IPS-20b (cell line): ENCODE measurements at regions not wholly inside any gene's neighbourhood (a gene's known extent, or its start where the extent isn't known, plus 50 kb on each side); places are given as distances from the start of the nearest gene placed in this dataset.
"Not testable (repeated sequence)": the region's sequence is repeated elsewhere in the genome, so short reads cannot be mapped to it uniquely, and the experiment has no call there.

Experiments
- H3K27ac ChIP-seq: one replicate; pipeline ENCODE4 v1.5.1; 2013; ENCODE audit warnings: low read length
- H3K27me3 ChIP-seq: 2 replicates; pipeline ENCODE4 v1.6.1; 2013; ENCODE audit warnings: mild to moderate bottlenecking, low read length, inconsistent platforms; ENCODE audit not compliant: insufficient read depth
- H3K36me3 ChIP-seq: 2 replicates; pipeline ENCODE4 v1.6.1; 2013; ENCODE audit warnings: low read depth, mild to moderate bottlenecking, inconsistent platforms, low read length, moderate library complexity; ENCODE audit not compliant: insufficient read depth
- H3K4me1 ChIP-seq: 2 replicates; pipeline ENCODE4 v1.6.1; 2013; ENCODE audit warnings: mild to moderate bottlenecking, control low read depth, inconsistent platforms, low read length, moderate library complexity; ENCODE audit not compliant: insufficient read depth
- H3K4me3 ChIP-seq: 2 replicates; pipeline ENCODE4 v1.5.1; 2013; ENCODE audit warnings: mild to moderate bottlenecking, low read length, inconsistent platforms
- H3K9ac ChIP-seq: 2 replicates; pipeline ENCODE4 v1.6.1; 2013; ENCODE audit warnings: low read depth, mild to moderate bottlenecking, inconsistent platforms, low read length, moderate library complexity
- H3K9me3 ChIP-seq: 2 replicates; pipeline ENCODE4 v1.6.1; 2013; ENCODE audit warnings: mild to moderate bottlenecking, low read depth, low read length, inconsistent platforms; ENCODE audit not compliant: insufficient read depth

- Histone ChIP-seq H3K27me3 (no peaks in the 10 kb centered on the region), H3K4me1 (peaks cover 12% of the 10 kb centered on the region; the same call in 1 of the 2 replicates), H3K4me3 (no peak overlapping the region), H3K9me3 (no peaks in the 10 kb centered on the region), H3K27ac (no peak overlapping the region), H3K36me3 (no peaks in the 10 kb centered on the region), H3K9ac (no peak overlapping the region)
Measured at GRCh38 chr20:17827079-17827478, 127.3 kb downstream of the BANF2 start.

- Histone ChIP-seq H3K4me1 (peaks cover 12% of the 10 kb centered on the region; the same call in 1 of the 2 replicates), H3K4me3 (no peak overlapping the region), H3K27ac (no peak overlapping the region), H3K9me3 (no peaks in the 10 kb centered on the region), H3K9ac (no peak overlapping the region), H3K36me3 (no peaks in the 10 kb centered on the region), H3K27me3 (no peaks in the 10 kb centered on the region)
Measured at GRCh38 chr20:17825960-17826843, 126.4 kb downstream of the BANF2 start.

- Histone ChIP-seq H3K9ac (no peak overlapping the region), H3K27ac (no peak overlapping the region)
Measured at GRCh38 chr20:17825252-17825959, 125.6 kb downstream of the BANF2 start.

GRCh38 chr20:17824676-17825251 lies 125.0 kb downstream of the BANF2 start:
- peaks cover 12% of the 10 kb centered on the region; the same call in 1 of the 2 replicates for H3K4me1 ChIP-seq
- H3K4me3 ChIP-seq, result no peak overlapping the region
- no peaks in the 10 kb centered on the region for H3K9me3 ChIP-seq
- H3K9ac ChIP-seq, result no peak overlapping the region
- H3K36me3 ChIP-seq, result no peaks in the 10 kb centered on the region
- no peak overlapping the region for H3K27ac ChIP-seq
- no peaks in the 10 kb centered on the region for H3K27me3 ChIP-seq

More at GRCh38 chr20:17825252-17825959, 125.6 kb downstream of the BANF2 start:
- peaks cover 12% of the 10 kb centered on the region; the same call in 1 of the 2 replicates for H3K4me1 ChIP-seq
- H3K4me3 ChIP-seq, result no peak overlapping the region
- H3K36me3 ChIP-seq, result no peaks in the 10 kb centered on the region
- H3K27me3 ChIP-seq, result no peaks in the 10 kb centered on the region
- no peaks in the 10 kb centered on the region for H3K9me3 ChIP-seq

GRCh38 chr20:17823409-17824144 lies 123.8 kb downstream of the BANF2 start:
- no peak overlapping the region for H3K4me3 ChIP-seq
- no peaks in the 10 kb centered on the region for H3K9me3 ChIP-seq

GRCh38 chr20:17822540-17823408 lies 123.0 kb downstream of the BANF2 start:
- Histone ChIP-seq H3K27ac (no peak overlapping the region), H3K4me1 (peaks cover 12% of the 10 kb centered on the region; the same call in 1 of the 2 replicates), H3K9me3 (no peaks in the 10 kb centered on the region), H3K9ac (no peak overlapping the region), H3K27me3 (no peaks in the 10 kb centered on the region), H3K36me3 (no peaks in the 10 kb centered on the region), H3K4me3 (no peak overlapping the region)

More at GRCh38 chr20:17823409-17824144, 123.8 kb downstream of the BANF2 start:
- H3K27me3 ChIP-seq, result no peaks in the 10 kb centered on the region
- no peak overlapping the region for H3K27ac ChIP-seq
- H3K9ac ChIP-seq, result no peak overlapping the region
- H3K36me3 ChIP-seq, result no peaks in the 10 kb centered on the region
- H3K4me1 ChIP-seq, result peaks cover 12% of the 10 kb centered on the region; the same call in 1 of the 2 replicates

GRCh38 chr20:17822039-17822438 lies 122.3 kb downstream of the BANF2 start:
- Histone ChIP-seq H3K9ac (no peak overlapping the region), H3K4me3 (no peak overlapping the region)

GRCh38 chr20:17821606-17822005 lies 121.8 kb downstream of the BANF2 start:
- not testable (repeated sequence) for H3K9ac ChIP-seq, H3K4me1 ChIP-seq, H3K36me3 ChIP-seq, H3K27me3 ChIP-seq, H3K4me3 ChIP-seq, H3K27ac ChIP-seq, H3K9me3 ChIP-seq

More at GRCh38 chr20:17822039-17822438, 122.3 kb downstream of the BANF2 start:
- Histone ChIP-seq H3K36me3 (no peaks in the 10 kb centered on the region), H3K27ac (no peak overlapping the region), H3K27me3 (no peaks in the 10 kb centered on the region), H3K9me3 (no peaks in the 10 kb centered on the region), H3K4me1 (peaks cover 7% of the 10 kb centered on the region; the same call in 1 of the 2 replicates)

- Histone ChIP-seq H3K36me3 (no peaks in the 10 kb centered on the region), H3K9me3 (no peaks in the 10 kb centered on the region), H3K27me3 (no peaks in the 10 kb centered on the region), H3K4me3 (no peak overlapping the region), H3K27ac (no peak overlapping the region), H3K9ac (no peak overlapping the region), H3K4me1 (peaks cover 6% of the 10 kb centered on the region; the same call in 1 of the 2 replicates)
Measured at GRCh38 chr20:17819395-17820093, 119.8 kb downstream of the BANF2 start.

- Histone ChIP-seq H3K27ac (no peak overlapping the region), H3K9me3 (no peaks in the 10 kb centered on the region), H3K4me3 (no peak overlapping the region), H3K4me1 (peaks cover 2% of the 10 kb centered on the region; the same call in 1 of the 2 replicates), H3K36me3 (no peaks in the 10 kb centered on the region), H3K27me3 (no peaks in the 10 kb centered on the region), H3K9ac (no peak overlapping the region)
Measured at GRCh38 chr20:17818187-17818586, 118.4 kb downstream of the BANF2 start.
